Panc1 (cell line): ENCODE measurements at regions not wholly inside any gene's neighbourhood (a gene's known extent, or its start where the extent isn't known, plus 50 kb on each side); places are given as distances from the start of the nearest gene placed in this dataset.

Experiments used
- ATAC-seq: fragments of 200-7000 bp; cut with Tn5 transposase; 2 replicates; pipeline ENCODE4 v1.9.1; 2020; ENCODE audit warnings: mild to moderate bottlenecking, moderate library complexity
- BruUV-seq: library from RNA; stranded (reverse); fragments of 400-500 nt; replicated peaks from 2 replicates; lab custom pipeline; 2021; lab: Mats Ljungman, UMichigan
- CTCF ChIA-PET: fragments of 300-600 bp; sonication (Branson Sonifier 250); formaldehyde crosslinking; loops from one replicate; lab custom pipeline; 2022; ENCODE audit warnings: antibody characterized with exemption; lab: Charles Lee
- POLR2A ChIA-PET: fragments of 300-600 bp; sonication (Branson Sonifier 250); formaldehyde crosslinking; loops from one replicate; lab custom pipeline; 2022; ENCODE audit warnings: antibody characterized with exemption; lab: Charles Lee
- DNase-seq: peaks from one replicate; pipeline ENCODE4 v3.0.0-alpha.2; 2010; ENCODE audit warnings: low read depth, low spot score
- H3K27ac ChIP-seq: 2 replicates; pipeline ENCODE4 v1.5.1; 2011; ENCODE audit warnings: mild to moderate bottlenecking, low read length, inconsistent platforms
- H3K27me3 ChIP-seq: fragments of 200-500 bp; sonication (Bioruptor generic); 2 replicates; pipeline ENCODE4 v1.6.0; 2014; ENCODE audit warnings: low read length, inconsistent platforms; ENCODE audit not compliant: control insufficient read depth, insufficient read depth
- H3K36me3 ChIP-seq: fragments of 200-500 bp; sonication (Bioruptor generic); 2 replicates; pipeline ENCODE4 v1.5.1; 2014; ENCODE audit warnings: inconsistent platforms, mild to moderate bottlenecking, low read length, moderate library complexity; ENCODE audit not compliant: control insufficient read depth, insufficient read depth
- H3K4me1 ChIP-seq: 2 replicates; pipeline ENCODE4 v1.5.1; 2011; ENCODE audit warnings: inconsistent platforms, mild to moderate bottlenecking, low read length, moderate library complexity; ENCODE audit not compliant: control insufficient read depth, insufficient read depth
- H3K4me3 ChIP-seq, 2 experiments: 2 replicates each; pipeline ENCODE4 v1.5.1; 2011 to 2012; ENCODE audit warnings: low read depth in 2 of 2, low read length in 2 of 2, mild to moderate bottlenecking in 2 of 2, inconsistent platforms in 1 of 2, moderate library complexity in 1 of 2
- H3K9me3 ChIP-seq: fragments of 200-500 bp; sonication (Bioruptor generic); 2 replicates; pipeline ENCODE4 v1.5.1; 2014; ENCODE audit warnings: low read depth, mild to moderate bottlenecking, inconsistent platforms, low read length, moderate library complexity; ENCODE audit not compliant: control insufficient read depth, insufficient read depth
- POLR2AphosphoS5 ChIP-seq: IDR thresholded peaks from 2 replicates; pipeline ENCODE4 v1.6.1; 2012; ENCODE audit warnings: mild to moderate bottlenecking, low read depth, low read length, moderate library complexity
- SIN3A ChIP-seq: IDR thresholded peaks from 2 replicates; pipeline ENCODE4 v1.6.1; 2012; ENCODE audit warnings: low read depth, mild to moderate bottlenecking, low read length, moderate library complexity, borderline replicate concordance; ENCODE audit not compliant: insufficient read depth
- TCF7L2 ChIP-seq: IDR thresholded peaks from 2 replicates; pipeline ENCODE4 v1.6.1; 2011; ENCODE audit warnings: mild to moderate bottlenecking, low read depth, low read length, inconsistent platforms
- in situ Hi-C: cut with HindIII; loops from 2 replicates; pipeline ENCODE4 v1.10.0; 2016; ENCODE audit warnings: low sequenced_read_pairs, low pct_unique_long_range_greater_than_20kb
- intact Hi-C: fragments of 100-400 bp; cut with micrococcal nuclease; formaldehyde crosslinking; loops from one replicate; pipeline ENCODE4 v1.10.0; 2022; ENCODE audit not compliant: unreplicated experiment
- TF ChIP-seq, protein P1 (sequence below): fragments of 450-650 bp; IDR thresholded peaks from 2 replicates; pipeline ENCODE4 v1.5.1; 2017; ENCODE audit warnings: mild to moderate bottlenecking
- TF ChIP-seq, protein P2 (sequence below), 2 experiments: IDR thresholded peaks; 2 replicates each; pipeline ENCODE4 v1.6.1; 2011 to 2012; ENCODE audit warnings: low read depth in 2 of 2, control low read depth in 1 of 2, low read length in 1 of 2, mild to moderate bottlenecking in 1 of 2, moderate library complexity in 1 of 2; ENCODE audit not compliant: insufficient read depth in 1 of 2

DNA sequence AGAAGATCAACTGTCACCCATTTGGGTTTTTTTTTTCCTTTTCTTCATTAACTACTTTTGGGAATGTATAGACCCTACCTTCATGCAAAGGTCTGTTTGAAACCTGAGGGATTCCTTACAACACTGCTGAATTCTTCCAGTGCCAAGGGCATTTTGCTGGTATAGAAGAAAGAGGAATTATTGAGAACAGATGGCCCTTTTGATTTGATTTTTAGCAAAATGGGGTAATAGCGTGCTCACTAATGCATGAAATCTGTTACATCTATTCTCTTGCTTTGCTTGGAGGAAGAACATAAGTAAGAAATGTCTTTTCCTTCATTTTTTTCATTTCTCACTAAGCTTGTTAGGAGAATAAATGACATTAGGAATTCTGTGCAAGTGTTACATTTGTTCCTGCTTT lies 501.9 kb downstream of the TMEM135 start:
- in situ Hi-C loops (no loop called here), intact Hi-C loops (no loop called here)
- H3K4me3 ChIP-seq, result no peak overlapping the region
- ChIA-PET CTCF (no interaction called here), POLR2A (no interaction called here)
- H3K27ac ChIP-seq, result no peak overlapping the region
- no peaks in the 10 kb centered on the region for H3K9me3 ChIP-seq
- DNase-seq (no peak), ATAC-seq (no peak)
- no TSS peak for BruUV-seq
- H3K36me3 ChIP-seq, result no peaks in the 10 kb centered on the region
- H3K4me1 ChIP-seq, result no peaks in the 10 kb centered on the region
- H3K27me3 ChIP-seq, result 0 out of 2 replicates have a peak, but pooled peaks cover 2% of the 10 kb centered on the region
- TF ChIP-seq, protein P1, sequence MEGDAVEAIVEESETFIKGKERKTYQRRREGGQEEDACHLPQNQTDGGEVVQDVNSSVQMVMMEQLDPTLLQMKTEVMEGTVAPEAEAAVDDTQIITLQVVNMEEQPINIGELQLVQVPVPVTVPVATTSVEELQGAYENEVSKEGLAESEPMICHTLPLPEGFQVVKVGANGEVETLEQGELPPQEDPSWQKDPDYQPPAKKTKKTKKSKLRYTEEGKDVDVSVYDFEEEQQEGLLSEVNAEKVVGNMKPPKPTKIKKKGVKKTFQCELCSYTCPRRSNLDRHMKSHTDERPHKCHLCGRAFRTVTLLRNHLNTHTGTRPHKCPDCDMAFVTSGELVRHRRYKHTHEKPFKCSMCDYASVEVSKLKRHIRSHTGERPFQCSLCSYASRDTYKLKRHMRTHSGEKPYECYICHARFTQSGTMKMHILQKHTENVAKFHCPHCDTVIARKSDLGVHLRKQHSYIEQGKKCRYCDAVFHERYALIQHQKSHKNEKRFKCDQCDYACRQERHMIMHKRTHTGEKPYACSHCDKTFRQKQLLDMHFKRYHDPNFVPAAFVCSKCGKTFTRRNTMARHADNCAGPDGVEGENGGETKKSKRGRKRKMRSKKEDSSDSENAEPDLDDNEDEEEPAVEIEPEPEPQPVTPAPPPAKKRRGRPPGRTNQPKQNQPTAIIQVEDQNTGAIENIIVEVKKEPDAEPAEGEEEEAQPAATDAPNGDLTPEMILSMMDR, result no peak
- TF ChIP-seq, protein P2, sequence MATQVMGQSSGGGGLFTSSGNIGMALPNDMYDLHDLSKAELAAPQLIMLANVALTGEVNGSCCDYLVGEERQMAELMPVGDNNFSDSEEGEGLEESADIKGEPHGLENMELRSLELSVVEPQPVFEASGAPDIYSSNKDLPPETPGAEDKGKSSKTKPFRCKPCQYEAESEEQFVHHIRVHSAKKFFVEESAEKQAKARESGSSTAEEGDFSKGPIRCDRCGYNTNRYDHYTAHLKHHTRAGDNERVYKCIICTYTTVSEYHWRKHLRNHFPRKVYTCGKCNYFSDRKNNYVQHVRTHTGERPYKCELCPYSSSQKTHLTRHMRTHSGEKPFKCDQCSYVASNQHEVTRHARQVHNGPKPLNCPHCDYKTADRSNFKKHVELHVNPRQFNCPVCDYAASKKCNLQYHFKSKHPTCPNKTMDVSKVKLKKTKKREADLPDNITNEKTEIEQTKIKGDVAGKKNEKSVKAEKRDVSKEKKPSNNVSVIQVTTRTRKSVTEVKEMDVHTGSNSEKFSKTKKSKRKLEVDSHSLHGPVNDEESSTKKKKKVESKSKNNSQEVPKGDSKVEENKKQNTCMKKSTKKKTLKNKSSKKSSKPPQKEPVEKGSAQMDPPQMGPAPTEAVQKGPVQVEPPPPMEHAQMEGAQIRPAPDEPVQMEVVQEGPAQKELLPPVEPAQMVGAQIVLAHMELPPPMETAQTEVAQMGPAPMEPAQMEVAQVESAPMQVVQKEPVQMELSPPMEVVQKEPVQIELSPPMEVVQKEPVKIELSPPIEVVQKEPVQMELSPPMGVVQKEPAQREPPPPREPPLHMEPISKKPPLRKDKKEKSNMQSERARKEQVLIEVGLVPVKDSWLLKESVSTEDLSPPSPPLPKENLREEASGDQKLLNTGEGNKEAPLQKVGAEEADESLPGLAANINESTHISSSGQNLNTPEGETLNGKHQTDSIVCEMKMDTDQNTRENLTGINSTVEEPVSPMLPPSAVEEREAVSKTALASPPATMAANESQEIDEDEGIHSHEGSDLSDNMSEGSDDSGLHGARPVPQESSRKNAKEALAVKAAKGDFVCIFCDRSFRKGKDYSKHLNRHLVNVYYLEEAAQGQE (IDR thresholded peaks at IDR 0.05; ENCODE audit: insufficient read depth in 1 of 2, low read depth in 2 of 2, low read length in 1 of 2), result no peak
- TF ChIP-seq SIN3A (no peak), TCF7L2 (no peak), POLR2AphosphoS5 (no peak)

DNA sequence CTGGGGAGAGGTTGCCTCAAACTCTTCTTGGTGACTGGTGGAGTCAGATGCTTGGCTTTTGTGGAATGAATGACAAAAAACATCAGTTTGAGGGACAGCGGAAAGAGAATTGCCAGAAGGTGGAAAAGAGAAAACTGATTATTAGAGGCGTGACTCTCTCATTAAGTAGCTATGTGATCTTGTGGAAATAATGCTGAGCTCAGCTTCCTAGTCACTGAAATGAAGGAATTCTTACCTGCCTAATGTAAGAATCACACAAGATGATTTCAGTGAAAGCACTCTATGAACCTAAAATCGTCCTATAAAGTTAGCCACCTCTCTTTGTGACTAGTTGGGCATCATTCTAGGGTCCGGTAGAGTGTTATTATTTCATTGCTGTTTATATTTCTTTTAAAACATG lies 498.8 kb downstream of the TMEM135 start:
- Histone ChIP-seq H3K27me3 (0 out of 2 replicates have a peak, but pooled peaks cover 2% of the 10 kb centered on the region), H3K36me3 (no peaks in the 10 kb centered on the region), H3K9me3 (no peaks in the 10 kb centered on the region), H3K4me1 (no peaks in the 10 kb centered on the region), H3K27ac (no peak overlapping the region), H3K4me3 (no peak overlapping the region)
- in situ Hi-C loops, result no loop called here
- no TSS peak for BruUV-seq
- ChIA-PET CTCF (no interaction called here), POLR2A (no interaction called here)
- DNase-seq (no peak), ATAC-seq (no peak)
- intact Hi-C loops, result no loop called here
- TF ChIP-seq SIN3A, result no peak
- TF ChIP-seq POLR2AphosphoS5, result no peak
- no peak for TF ChIP-seq TCF7L2
- TF ChIP-seq, protein P1, result no peak
- TF ChIP-seq, protein P2 (IDR thresholded peaks at IDR 0.05; ENCODE audit: insufficient read depth in 1 of 2, low read depth in 2 of 2, low read length in 1 of 2), result no peak
